Lung (tissue), 11 donors: ENCODE measurements at regions not wholly inside any gene's neighbourhood (a gene's known extent, or its start where the extent isn't known, plus 50 kb on each side); places are given as distances from the start of the nearest gene placed in this dataset.

Experiments
- ATAC-seq: fragments of 200-7000 bp; cut with Tn5 transposase; one replicate; pipeline ENCODE4 v1.9.1; 2020; ENCODE audit warnings: moderate number of reproducible peaks; ENCODE audit not compliant: insufficient read depth, low FRiP score
- DNase-seq, 3 donors: peaks; one replicate each; pipeline ENCODE4 v3.0.0-alpha.2; 2013 to 2017
- H3K27ac ChIP-seq, 2 donors: one replicate each; pipeline ENCODE4 v1.5.1; 2013; ENCODE audit warnings: mild to moderate bottlenecking in 2 of 2, moderate library complexity in 2 of 2, control low read depth in 1 of 2, inconsistent platforms in 1 of 2, low read depth in 1 of 2, low read length in 1 of 2
- H3K27me3 ChIP-seq, 3 donors: one replicate each; pipeline ENCODE4 v1.5.1; 2013; ENCODE audit warnings: low read length in 2 of 3; ENCODE audit not compliant: control insufficient read depth in 3 of 3, insufficient read depth in 3 of 3
- H3K36me3 ChIP-seq, 4 donors: one replicate each; pipeline ENCODE4 v1.5.1; 2013; ENCODE audit warnings: low read length in 4 of 4, mild to moderate bottlenecking in 1 of 4, moderate library complexity in 1 of 4; ENCODE audit not compliant: control insufficient read depth in 4 of 4, insufficient read depth in 4 of 4
- H3K4me1 ChIP-seq, 5 donors: one replicate each; pipeline ENCODE4 v1.5.1; 2013; ENCODE audit warnings: low read length in 5 of 5, mild to moderate bottlenecking in 2 of 5, moderate library complexity in 1 of 5; ENCODE audit not compliant: control insufficient read depth in 5 of 5, insufficient read depth in 5 of 5
- H3K4me3 ChIP-seq: one replicate; pipeline ENCODE4 v1.5.1; 2013; ENCODE audit warnings: mild to moderate bottlenecking, control low read depth, moderate library complexity
- H3K9ac ChIP-seq, 2 donors: one replicate each; pipeline ENCODE4 v1.5.1; 2013; ENCODE audit warnings: low read length in 2 of 2, control low read depth in 1 of 2; ENCODE audit not compliant: insufficient read depth in 1 of 2
- H3K9me3 ChIP-seq, 4 donors: one replicate each; pipeline ENCODE4 v1.5.1; 2013; ENCODE audit warnings: low read length in 3 of 4, mild to moderate bottlenecking in 1 of 4, moderate library complexity in 1 of 4; ENCODE audit not compliant: control insufficient read depth in 4 of 4, insufficient read depth in 3 of 4
- CTCF ChIP-seq: IDR thresholded peaks from 2 replicates; pipeline ENCODE4 v1.5.1; 2012; ENCODE audit warnings: mild to moderate bottlenecking; ENCODE audit errors: control extremely low read depth, extremely low read depth
- WGBS, 2 donors: extraction: QIAGEN DNeasy Blood & Tissue Kit; methylation state at CpG; one replicate each; pipeline ENCODE4 v1.1.7; 2013; 5-methylcytosine and 5-hydroxymethylcytosine counted together
- donor health status: control.
- donor health status: control.
- donor health status: Bipolar disorder and iron deficiency.
- donor health status: healthy.
- donor health status: DM: yes; HTN: yes; CAD: no.

- no peak for TF ChIP-seq CTCF
- no peak overlapping the region for H3K27ac ChIP-seq
- no peaks in the 10 kb centered on the region for H3K4me1 ChIP-seq
- DNase-seq (no peak), ATAC-seq (no peak)
- H3K4me3 ChIP-seq: no peak overlapping the region
- no peaks in the 10 kb centered on the region for H3K27me3 ChIP-seq
- H3K9ac ChIP-seq: no peak overlapping the region
- H3K9me3 ChIP-seq: peaks cover 0 to 6% (median 0%) of the 10 kb centered on the region in 4 donors
- no peaks in the 10 kb centered on the region for H3K36me3 ChIP-seq
Measured at GRCh38 chr18:38933910-38934510, 1368.4 kb upstream of the CELF4 start.

- no peak for DNase-seq
- TF ChIP-seq CTCF: no peak
Measured at GRCh38 chr18:38933322-38933721, 1367.7 kb upstream of the CELF4 start.

GRCh38 chr18:38932752-38933151, 1367.2 kb upstream of the CELF4 start:
- DNase-seq (no peak), ATAC-seq (no peak)
- no peak for TF ChIP-seq CTCF
- Histone ChIP-seq H3K9ac (no peak overlapping the region), H3K27me3 (no peaks in the 10 kb centered on the region), H3K4me3 (no peak overlapping the region), H3K27ac (no peak overlapping the region), H3K4me1 (no peaks in the 10 kb centered on the region), H3K36me3 (no peaks in the 10 kb centered on the region), H3K9me3 (peaks cover 0 to 7% (median 0%) of the 10 kb centered on the region in 4 donors)
- WGBS, 2 donors: 85 to 94% methylated on average over 3 of the region's 3 CpGs

More at GRCh38 chr18:38933322-38933721, 1367.7 kb upstream of the CELF4 start:
- ATAC-seq: no peak
- no peaks in the 10 kb centered on the region for H3K36me3 ChIP-seq
- H3K27ac ChIP-seq: no peak overlapping the region
- no peaks in the 10 kb centered on the region for H3K4me1 ChIP-seq
- no peak overlapping the region for H3K4me3 ChIP-seq
- H3K9ac ChIP-seq: no peak overlapping the region
- WGBS, 2 donors: 90% methylated on average over 3 of the region's 3 CpGs
- no peaks in the 10 kb centered on the region for H3K27me3 ChIP-seq
- H3K9me3 ChIP-seq: peaks cover 0 to 6% (median 0%) of the 10 kb centered on the region in 4 donors

GRCh38 chr18:38931754-38932050, 1366.1 kb upstream of the CELF4 start:
- Histone ChIP-seq H3K9ac (no peak overlapping the region), H3K27ac (no peak overlapping the region), H3K36me3 (no peaks in the 10 kb centered on the region), H3K27me3 (no peaks in the 10 kb centered on the region), H3K4me1 (no peaks in the 10 kb centered on the region), H3K9me3 (peaks cover 0 to 9% (median 0%) of the 10 kb centered on the region in 4 donors), H3K4me3 (no peak overlapping the region)
- DNase-seq: no peak
- TF ChIP-seq CTCF: no peak
- no peak for ATAC-seq
- whole genome bisulfite sequencing, 2 donors: 94 to 96% methylated on average over 3 of the region's 3 CpGs
